ENCODE measurements at regions not wholly inside any gene's neighbourhood (a gene's known extent, or its start where the extent isn't known, plus 50 kb on each side); places are given as distances from the start of the nearest gene placed in this dataset.

DNA sequence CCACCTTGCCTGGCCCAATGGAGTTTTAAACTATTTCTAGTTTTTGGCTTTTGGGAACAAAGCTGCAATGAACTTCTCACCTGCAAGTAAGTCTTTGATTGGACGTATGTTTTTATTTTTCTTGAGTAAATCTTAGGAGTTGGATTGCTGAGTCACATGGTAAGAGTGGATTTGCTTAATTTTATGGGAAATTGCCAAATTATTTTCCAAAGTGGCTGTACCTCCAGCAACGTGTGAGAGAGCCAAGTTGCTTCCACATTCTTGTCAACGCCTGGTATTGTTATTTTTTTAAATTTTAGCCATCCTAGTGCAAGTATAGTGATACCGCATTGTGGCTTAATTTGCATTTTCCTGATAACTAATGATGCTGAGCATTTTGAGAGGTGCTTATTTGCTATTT is 136.6 kb downstream of the LMNTD1 start:
- no peaks in the 10 kb centered on the region for H3K36me3 ChIP-seq (ENCODE audit: control insufficient read depth in 2 of 3, insufficient read depth in 3 of 3, low read length in 3 of 3)
- TF ChIP-seq, protein P1, sequence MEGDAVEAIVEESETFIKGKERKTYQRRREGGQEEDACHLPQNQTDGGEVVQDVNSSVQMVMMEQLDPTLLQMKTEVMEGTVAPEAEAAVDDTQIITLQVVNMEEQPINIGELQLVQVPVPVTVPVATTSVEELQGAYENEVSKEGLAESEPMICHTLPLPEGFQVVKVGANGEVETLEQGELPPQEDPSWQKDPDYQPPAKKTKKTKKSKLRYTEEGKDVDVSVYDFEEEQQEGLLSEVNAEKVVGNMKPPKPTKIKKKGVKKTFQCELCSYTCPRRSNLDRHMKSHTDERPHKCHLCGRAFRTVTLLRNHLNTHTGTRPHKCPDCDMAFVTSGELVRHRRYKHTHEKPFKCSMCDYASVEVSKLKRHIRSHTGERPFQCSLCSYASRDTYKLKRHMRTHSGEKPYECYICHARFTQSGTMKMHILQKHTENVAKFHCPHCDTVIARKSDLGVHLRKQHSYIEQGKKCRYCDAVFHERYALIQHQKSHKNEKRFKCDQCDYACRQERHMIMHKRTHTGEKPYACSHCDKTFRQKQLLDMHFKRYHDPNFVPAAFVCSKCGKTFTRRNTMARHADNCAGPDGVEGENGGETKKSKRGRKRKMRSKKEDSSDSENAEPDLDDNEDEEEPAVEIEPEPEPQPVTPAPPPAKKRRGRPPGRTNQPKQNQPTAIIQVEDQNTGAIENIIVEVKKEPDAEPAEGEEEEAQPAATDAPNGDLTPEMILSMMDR (IDR thresholded peaks at IDR 0.05; ENCODE audit: borderline replicate concordance, extremely low read depth, insufficient read depth) = no peak
- no peak for DNase-seq
- H3K4me3 ChIP-seq (ENCODE audit: low read length in 3 of 3) = no peak overlapping the region
- H3K4me1 ChIP-seq (ENCODE audit: control insufficient read depth in 2 of 3, insufficient read depth in 2 of 3, low read depth in 1 of 3, low read length in 3 of 3) = no peaks in the 10 kb centered on the region
- no peak overlapping the region for H3K27ac ChIP-seq (ENCODE audit: low read depth in 2 of 2, low read length in 2 of 2)
- H3K27me3 ChIP-seq (ENCODE audit: control insufficient read depth, insufficient read depth, low read length) = no peaks in the 10 kb centered on the region
- no peak for FAIRE-seq
- intact Hi-C loops (cut with DNase I) = no loop called here
- H3K9me3 ChIP-seq (ENCODE audit: control insufficient read depth in 2 of 3, insufficient read depth in 1 of 3, low read length in 3 of 3) = no peaks in the 10 kb centered on the region
- no peak overlapping the region for H3K9ac ChIP-seq (ENCODE audit: low read length in 3 of 3)

DNA sequence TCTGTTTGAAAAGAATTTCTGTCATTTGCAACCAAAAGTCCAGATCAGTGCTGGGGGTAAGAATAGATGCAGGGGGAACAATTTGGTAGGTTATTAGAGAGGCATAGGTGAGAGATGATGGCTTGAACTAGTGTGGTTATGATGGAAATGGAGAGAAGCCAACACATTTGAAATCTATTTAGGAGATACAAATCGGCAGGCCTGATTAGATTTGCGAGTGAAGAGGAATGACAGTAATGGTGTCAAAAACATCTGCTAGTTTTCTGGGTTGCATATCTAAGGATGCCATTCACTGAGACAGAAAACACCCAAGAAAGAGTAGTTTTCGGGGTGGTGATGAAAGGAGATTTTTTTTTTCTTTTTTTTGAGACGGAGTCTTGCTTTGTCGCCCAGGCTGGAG is 138.1 kb downstream of the LMNTD1 start:
- Histone ChIP-seq H3K36me3 (ENCODE audit: control insufficient read depth in 2 of 3, insufficient read depth in 3 of 3, low read length in 3 of 3) (no peaks in the 10 kb centered on the region), H3K27me3 (ENCODE audit: control insufficient read depth, insufficient read depth, low read length) (no peaks in the 10 kb centered on the region), H3K9me3 (ENCODE audit: control insufficient read depth in 2 of 3, insufficient read depth in 1 of 3, low read length in 3 of 3) (no peaks in the 10 kb centered on the region), H3K4me1 (ENCODE audit: control insufficient read depth in 2 of 3, insufficient read depth in 2 of 3, low read depth in 1 of 3, low read length in 3 of 3) (no peaks in the 10 kb centered on the region), H3K4me3 (ENCODE audit: low read length in 3 of 3) (no peak overlapping the region), H3K9ac (ENCODE audit: low read length in 3 of 3) (no peak overlapping the region), H3K27ac (ENCODE audit: low read depth in 2 of 2, low read length in 2 of 2) (no peak overlapping the region)
- FAIRE-seq = no peak
- intact Hi-C loops (cut with DNase I) = no loop called here
- TF ChIP-seq, protein P1 (IDR thresholded peaks at IDR 0.05; ENCODE audit: borderline replicate concordance, extremely low read depth, insufficient read depth) = no peak
- DNase-seq = no peak

DNA sequence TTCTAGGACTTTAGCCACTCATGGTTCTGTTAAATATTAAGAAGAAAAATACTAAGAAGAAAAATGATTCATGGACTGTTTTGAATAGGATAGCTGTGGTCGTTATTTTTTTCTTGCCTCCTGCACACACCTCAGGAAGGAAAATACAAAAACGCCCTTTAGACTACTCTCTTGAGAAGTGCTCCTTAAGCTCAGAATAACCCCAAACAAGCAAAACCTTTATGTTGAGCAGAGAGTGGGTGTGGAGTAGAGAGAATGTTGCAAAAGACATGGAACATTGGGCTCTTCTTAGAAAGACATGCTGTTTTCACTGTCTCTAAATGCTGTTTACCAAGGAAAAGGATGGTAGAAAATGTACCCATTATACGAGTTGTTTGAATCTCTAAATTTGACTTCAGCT is 140.3 kb downstream of the LMNTD1 start:
- intact Hi-C loops (cut with DNase I) = no loop called here
- no peak overlapping the region for H3K27ac ChIP-seq (ENCODE audit: low read depth in 2 of 2, low read length in 2 of 2)
- H3K4me3 ChIP-seq (ENCODE audit: low read length in 3 of 3) = no peak overlapping the region
- no peaks in the 10 kb centered on the region for H3K27me3 ChIP-seq (ENCODE audit: control insufficient read depth, insufficient read depth, low read length)
- no peak for DNase-seq
- no peak for FAIRE-seq
- H3K9me3 ChIP-seq (ENCODE audit: control insufficient read depth in 2 of 3, insufficient read depth in 1 of 3, low read length in 3 of 3) = no peaks in the 10 kb centered on the region
- H3K36me3 ChIP-seq (ENCODE audit: control insufficient read depth in 2 of 3, insufficient read depth in 3 of 3, low read length in 3 of 3) = no peaks in the 10 kb centered on the region
- H3K4me1 ChIP-seq (ENCODE audit: control insufficient read depth in 2 of 3, insufficient read depth in 2 of 3, low read depth in 1 of 3, low read length in 3 of 3) = no peaks in the 10 kb centered on the region
- H3K9ac ChIP-seq (ENCODE audit: low read length in 3 of 3) = no peak overlapping the region
- TF ChIP-seq, protein P1 (IDR thresholded peaks at IDR 0.05; ENCODE audit: borderline replicate concordance, extremely low read depth, insufficient read depth) = no peak

DNA sequence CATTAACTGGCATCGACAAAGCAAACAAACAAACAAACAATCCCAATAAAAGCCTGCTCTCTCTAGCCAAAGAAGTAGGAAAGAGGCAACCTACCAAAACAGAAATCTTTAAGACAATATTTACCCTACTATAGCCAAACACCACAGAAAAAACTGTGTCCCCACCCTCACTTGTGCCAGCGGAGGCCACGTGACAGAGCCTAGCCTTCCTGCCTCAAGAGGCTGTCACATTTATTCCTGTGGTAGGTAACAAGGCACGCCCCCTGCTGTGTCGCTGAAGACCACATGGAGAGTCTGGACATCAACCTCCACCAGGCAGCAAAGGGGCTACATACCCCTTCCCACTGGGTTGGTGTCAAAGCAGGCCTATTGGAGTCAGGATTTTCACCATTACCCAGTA is 148.1 kb downstream of the LMNTD1 start:
- Histone ChIP-seq H3K27ac (ENCODE audit: low read depth in 2 of 2, low read length in 2 of 2) (no peak overlapping the region), H3K27me3 (ENCODE audit: control insufficient read depth, insufficient read depth, low read length) (no peaks in the 10 kb centered on the region), H3K4me3 (ENCODE audit: low read length in 3 of 3) (no peak overlapping the region), H3K9me3 (ENCODE audit: control insufficient read depth in 2 of 3, insufficient read depth in 1 of 3, low read length in 3 of 3) (no peaks in the 10 kb centered on the region), H3K4me1 (ENCODE audit: control insufficient read depth in 2 of 3, insufficient read depth in 2 of 3, low read depth in 1 of 3, low read length in 3 of 3) (no peaks in the 10 kb centered on the region), H3K9ac (ENCODE audit: low read length in 3 of 3) (no peak overlapping the region), H3K36me3 (ENCODE audit: control insufficient read depth in 2 of 3, insufficient read depth in 3 of 3, low read length in 3 of 3) (no peaks in the 10 kb centered on the region)
- FAIRE-seq = no peak
- DNase-seq = no peak
- TF ChIP-seq, protein P1 (IDR thresholded peaks at IDR 0.05; ENCODE audit: borderline replicate concordance, extremely low read depth, insufficient read depth) = no peak
- intact Hi-C loops (cut with DNase I) = no loop called here
